ENCODE measurements at regions not wholly inside any gene's neighbourhood (a gene's known extent, or its start where the extent isn't known, plus 50 kb on each side); places are given as distances from the start of the nearest gene placed in this dataset.

DNA sequence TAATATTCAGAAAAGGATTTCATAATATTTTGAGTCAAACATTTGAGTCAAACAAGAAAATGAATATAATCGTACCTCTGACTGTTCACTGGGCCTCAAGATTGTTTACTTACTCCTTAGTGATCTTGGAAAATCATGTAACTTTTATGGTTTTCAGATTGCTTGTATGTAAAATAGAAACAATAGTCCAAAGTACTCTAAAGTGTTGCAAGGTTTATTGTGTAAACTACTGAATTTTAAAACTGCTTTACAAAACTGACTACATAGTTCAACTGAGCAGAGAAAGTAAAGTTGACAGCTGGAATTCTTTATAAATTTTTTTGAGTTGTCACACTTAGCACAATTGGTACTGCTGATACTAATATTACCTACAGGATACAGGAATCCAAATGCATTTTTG lies 931.0 kb downstream of the NCAM2 start:
- no peaks in the 10 kb centered on the region for H3K4me1 Mint-ChIP-seq (ENCODE audit: low read depth, unreplicated experiment)
- DNase-seq, result no peak
- TF ChIP-seq, protein P1, sequence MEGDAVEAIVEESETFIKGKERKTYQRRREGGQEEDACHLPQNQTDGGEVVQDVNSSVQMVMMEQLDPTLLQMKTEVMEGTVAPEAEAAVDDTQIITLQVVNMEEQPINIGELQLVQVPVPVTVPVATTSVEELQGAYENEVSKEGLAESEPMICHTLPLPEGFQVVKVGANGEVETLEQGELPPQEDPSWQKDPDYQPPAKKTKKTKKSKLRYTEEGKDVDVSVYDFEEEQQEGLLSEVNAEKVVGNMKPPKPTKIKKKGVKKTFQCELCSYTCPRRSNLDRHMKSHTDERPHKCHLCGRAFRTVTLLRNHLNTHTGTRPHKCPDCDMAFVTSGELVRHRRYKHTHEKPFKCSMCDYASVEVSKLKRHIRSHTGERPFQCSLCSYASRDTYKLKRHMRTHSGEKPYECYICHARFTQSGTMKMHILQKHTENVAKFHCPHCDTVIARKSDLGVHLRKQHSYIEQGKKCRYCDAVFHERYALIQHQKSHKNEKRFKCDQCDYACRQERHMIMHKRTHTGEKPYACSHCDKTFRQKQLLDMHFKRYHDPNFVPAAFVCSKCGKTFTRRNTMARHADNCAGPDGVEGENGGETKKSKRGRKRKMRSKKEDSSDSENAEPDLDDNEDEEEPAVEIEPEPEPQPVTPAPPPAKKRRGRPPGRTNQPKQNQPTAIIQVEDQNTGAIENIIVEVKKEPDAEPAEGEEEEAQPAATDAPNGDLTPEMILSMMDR (IDR thresholded peaks at IDR 0.05; ENCODE audit: unreplicated experiment), result no peak
- no peaks in the 10 kb centered on the region for H3K27me3 Mint-ChIP-seq (ENCODE audit: unreplicated experiment)
- CTCF ChIA-PET, result no interaction called here
- peaks cover 7% of the 10 kb centered on the region for H3K9me3 Mint-ChIP-seq (ENCODE audit: low read depth, unreplicated experiment)
- no peaks in the 10 kb centered on the region for H3K36me3 Mint-ChIP-seq (ENCODE audit: insufficient read depth, unreplicated experiment)
- no peak overlapping the region for H3K4me3 Mint-ChIP-seq (ENCODE audit: low read depth, unreplicated experiment)
- intact Hi-C loops (cut with micrococcal nuclease; ENCODE audit: unreplicated experiment), result no loop called here
- no peak overlapping the region for H3K27ac Mint-ChIP-seq (ENCODE audit: unreplicated experiment)
- no TSS peak for BruUV-seq (replicated peaks)

DNA sequence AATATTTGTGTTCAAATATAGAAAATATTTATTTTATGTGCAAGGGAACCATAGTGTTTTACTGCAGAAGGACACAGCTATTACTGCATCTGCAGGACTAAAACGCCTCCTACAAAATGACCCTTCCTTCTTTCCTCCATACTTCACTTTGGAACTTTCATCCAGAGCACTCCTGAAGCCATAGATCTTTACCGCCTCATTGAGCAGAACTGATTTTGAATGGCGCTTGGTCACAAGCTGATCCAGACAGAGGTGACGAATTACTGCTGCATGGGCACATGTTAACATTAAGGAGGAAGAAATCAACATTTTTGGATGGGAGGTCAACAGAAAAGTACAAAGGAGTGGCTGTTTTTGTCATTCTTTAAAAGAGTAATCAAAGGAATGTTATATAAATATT lies 931.6 kb downstream of the NCAM2 start:
- H3K4me3 Mint-ChIP-seq (ENCODE audit: low read depth, unreplicated experiment), result no peak overlapping the region
- no peak for DNase-seq
- H3K27me3 Mint-ChIP-seq (ENCODE audit: unreplicated experiment), result no peaks in the 10 kb centered on the region
- H3K36me3 Mint-ChIP-seq (ENCODE audit: insufficient read depth, unreplicated experiment), result no peaks in the 10 kb centered on the region
- CTCF ChIA-PET, result no interaction called here
- TF ChIP-seq, protein P1 (IDR thresholded peaks at IDR 0.05; ENCODE audit: unreplicated experiment), result no peak
- H3K4me1 Mint-ChIP-seq (ENCODE audit: low read depth, unreplicated experiment), result no peaks in the 10 kb centered on the region
- no TSS peak for BruUV-seq (replicated peaks)
- H3K9me3 Mint-ChIP-seq (ENCODE audit: low read depth, unreplicated experiment), result peaks cover 7% of the 10 kb centered on the region
- intact Hi-C loops (cut with micrococcal nuclease; ENCODE audit: unreplicated experiment), result no loop called here
- H3K27ac Mint-ChIP-seq (ENCODE audit: unreplicated experiment), result no peak overlapping the region

DNA sequence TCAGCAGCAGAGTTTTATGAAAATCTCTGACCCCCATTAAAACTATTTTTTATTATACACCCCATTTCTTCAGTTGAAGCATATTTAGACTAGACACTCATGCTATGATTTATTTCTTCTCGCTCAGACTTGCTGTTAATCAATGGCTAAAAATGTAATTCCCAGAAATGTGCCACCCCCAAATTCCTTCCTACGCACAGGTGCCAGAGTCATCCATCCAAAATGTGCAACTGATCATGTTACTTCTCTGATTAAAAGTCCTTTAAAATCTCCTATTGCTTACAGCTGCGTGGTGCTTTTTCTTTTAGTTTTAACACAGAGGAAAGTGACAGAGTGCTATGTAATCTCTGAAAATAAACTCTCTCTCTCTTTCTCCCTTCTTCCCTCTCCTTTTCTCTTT lies 954.4 kb downstream of the NCAM2 start:
- Mint-ChIP-seq H3K4me3 (ENCODE audit: low read depth, unreplicated experiment) (no peak overlapping the region), H3K9me3 (ENCODE audit: low read depth, unreplicated experiment) (peaks cover 16% of the 10 kb centered on the region), H3K27ac (ENCODE audit: unreplicated experiment) (no peak overlapping the region), H3K4me1 (ENCODE audit: low read depth, unreplicated experiment) (no peaks in the 10 kb centered on the region), H3K36me3 (ENCODE audit: insufficient read depth, unreplicated experiment) (no peaks in the 10 kb centered on the region), H3K27me3 (ENCODE audit: unreplicated experiment) (no peaks in the 10 kb centered on the region)
- TF ChIP-seq, protein P1 (IDR thresholded peaks at IDR 0.05; ENCODE audit: unreplicated experiment), result no peak
- intact Hi-C loops (cut with micrococcal nuclease; ENCODE audit: unreplicated experiment), result no loop called here
- no peak for DNase-seq
- BruUV-seq (replicated peaks), result no TSS peak
- CTCF ChIA-PET, result no interaction called here

DNA sequence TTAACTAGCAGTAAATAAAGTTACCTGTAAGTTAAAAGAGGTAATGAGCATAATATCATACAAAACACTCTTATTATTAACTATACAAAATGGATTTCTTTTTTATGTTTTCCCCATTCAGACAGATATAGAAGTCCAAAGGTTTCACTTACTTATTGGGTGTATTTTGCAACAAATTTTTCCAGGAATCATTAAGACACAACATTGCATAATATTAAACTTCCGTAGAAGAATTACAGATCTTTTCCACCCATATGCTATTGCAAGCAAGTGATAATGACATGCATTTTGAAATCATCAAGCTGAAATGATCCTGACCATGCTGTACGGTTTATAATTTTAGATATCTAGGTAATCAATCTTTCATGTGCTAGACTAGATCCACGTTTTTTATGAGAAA lies 957.0 kb downstream of the NCAM2 start:
- peaks cover 14% of the 10 kb centered on the region for H3K9me3 Mint-ChIP-seq (ENCODE audit: low read depth, unreplicated experiment)
- BruUV-seq (replicated peaks), result no TSS peak

More for the DNA sequence above, 957.0 kb downstream of the NCAM2 start:
- H3K27ac Mint-ChIP-seq (ENCODE audit: unreplicated experiment), result no peak overlapping the region
- H3K36me3 Mint-ChIP-seq (ENCODE audit: insufficient read depth, unreplicated experiment), result no peaks in the 10 kb centered on the region
- no peaks in the 10 kb centered on the region for H3K27me3 Mint-ChIP-seq (ENCODE audit: unreplicated experiment)
- H3K4me1 Mint-ChIP-seq (ENCODE audit: low read depth, unreplicated experiment), result no peaks in the 10 kb centered on the region
- no peak overlapping the region for H3K4me3 Mint-ChIP-seq (ENCODE audit: low read depth, unreplicated experiment)
- CTCF ChIA-PET, result no interaction called here
- DNase-seq, result no peak
- TF ChIP-seq, protein P1 (IDR thresholded peaks at IDR 0.05; ENCODE audit: unreplicated experiment), result no peak
- intact Hi-C loops (cut with micrococcal nuclease; ENCODE audit: unreplicated experiment), result no loop called here

Measured in Calu3 (cell line).